Ishikawa (cell line): ENCODE measurements at regions not wholly inside any gene's neighbourhood (a gene's known extent, or its start where the extent isn't known, plus 50 kb on each side); places are given as distances from the start of the nearest gene placed in this dataset.

Source experiments
- REST ChIP-seq: IDR thresholded peaks from 2 replicates; pipeline ENCODE4 v1.6.1; 2012; ENCODE audit warnings: low read depth, mild to moderate bottlenecking
- YY1 ChIP-seq: IDR thresholded peaks from 2 replicates; pipeline ENCODE4 v1.6.1; 2012; ENCODE audit warnings: low read depth

- no peak for TF ChIP-seq REST
- no peak for TF ChIP-seq YY1
Measured at GRCh38 chr22:27107824-27108223, 450.4 kb downstream of the MIAT start.
